ENCODE measurements at regions not wholly inside any gene's neighbourhood (a gene's known extent, or its start where the extent isn't known, plus 50 kb on each side); places are given as distances from the start of the nearest gene placed in this dataset.
"Not testable (repeated sequence)": the region's sequence is repeated elsewhere in the genome, so short reads cannot be mapped to it uniquely, and the experiment has no call there.

DNA sequence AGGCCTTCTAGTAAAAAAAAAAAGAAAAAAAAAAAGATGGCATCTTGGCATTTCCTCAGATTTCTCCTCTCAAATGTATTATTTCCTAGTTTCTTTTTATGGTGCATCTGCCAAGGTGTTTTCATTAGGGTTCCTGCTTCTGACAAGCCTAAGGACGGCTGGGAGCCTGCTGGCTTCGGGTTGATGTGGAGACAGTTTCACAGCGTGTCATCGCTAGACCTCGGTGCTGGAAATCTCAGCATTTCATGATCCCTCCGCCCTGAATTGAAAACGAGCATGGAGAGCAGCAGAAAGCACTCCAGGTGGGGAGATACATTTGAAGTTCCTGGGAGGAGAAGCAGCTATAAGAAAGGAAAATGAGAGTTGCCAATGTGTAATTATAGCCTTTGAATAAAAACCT is 283.9 kb upstream of the CNTN5 start:
- no peak for DNase-seq

GRCh38 chr11:98740321-98740720 is 280.4 kb upstream of the CNTN5 start:
- DNase-seq, result no peak

GRCh38 chr11:98763446-98763845 is 257.3 kb upstream of the CNTN5 start:
- not testable (repeated sequence) for DNase-seq

DNA sequence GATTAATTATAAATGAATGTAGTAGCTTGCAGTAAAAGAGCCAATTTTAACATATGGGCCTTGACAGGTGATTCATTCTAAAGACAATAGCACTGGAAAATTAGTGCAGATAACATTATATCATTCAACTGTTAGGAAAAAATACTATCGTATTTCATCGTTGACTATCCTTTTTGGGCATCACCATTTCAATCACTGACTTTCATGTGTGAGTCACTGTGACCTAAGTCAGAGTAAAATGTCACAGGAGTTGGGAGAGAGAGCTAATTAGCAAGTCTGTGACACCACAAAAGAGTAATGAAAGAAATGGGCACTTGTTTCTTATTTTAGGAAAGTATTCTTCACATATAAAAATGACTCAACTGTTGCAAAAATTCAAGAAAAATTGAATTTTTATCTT is 253.8 kb upstream of the CNTN5 start:
- DNase-seq, result no peak

DNA sequence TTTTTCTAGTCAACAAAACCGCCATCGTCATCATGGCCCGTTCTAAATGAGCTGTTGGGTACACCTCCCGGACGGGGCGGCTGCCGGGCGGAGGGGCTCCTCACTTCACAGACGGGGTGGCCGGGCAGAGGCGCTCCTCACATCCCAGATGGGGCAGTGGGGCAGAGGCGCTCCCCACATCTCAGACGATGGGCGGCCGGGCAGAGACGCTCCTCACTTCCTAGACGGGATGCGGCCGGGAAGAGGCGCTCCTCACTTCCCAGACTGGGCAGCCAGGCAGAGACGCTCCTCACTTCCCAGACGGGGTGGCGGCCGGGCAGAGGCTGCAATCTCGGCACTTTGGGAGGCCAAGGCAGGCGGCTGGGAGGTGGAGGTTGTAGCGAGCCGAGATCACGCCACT is 250.7 kb upstream of the CNTN5 start:
- not testable (repeated sequence) for DNase-seq

GRCh38 chr11:98771791-98772190 is 249.0 kb upstream of the CNTN5 start:
- DNase-seq, result no peak

DNA sequence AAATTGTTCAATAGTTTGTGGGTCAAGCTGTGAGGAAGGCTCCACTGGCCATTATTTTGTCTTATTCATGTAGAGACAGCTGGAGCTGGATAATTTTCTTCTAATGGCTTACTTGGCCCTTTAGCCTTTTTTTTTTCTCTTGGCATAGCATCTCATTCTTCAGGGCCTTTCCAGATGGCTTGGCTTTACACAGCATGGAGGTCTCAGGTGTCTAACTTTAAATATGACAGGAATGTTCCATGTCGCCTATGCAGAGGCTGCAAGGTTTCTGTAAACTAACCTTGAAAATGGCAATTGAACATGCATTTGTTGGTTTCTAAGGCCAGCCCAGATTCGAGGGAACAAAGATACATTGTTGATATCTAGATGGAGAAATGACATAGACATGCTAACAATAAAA is 247.9 kb upstream of the CNTN5 start:
- DNase-seq, result no peak

DNA sequence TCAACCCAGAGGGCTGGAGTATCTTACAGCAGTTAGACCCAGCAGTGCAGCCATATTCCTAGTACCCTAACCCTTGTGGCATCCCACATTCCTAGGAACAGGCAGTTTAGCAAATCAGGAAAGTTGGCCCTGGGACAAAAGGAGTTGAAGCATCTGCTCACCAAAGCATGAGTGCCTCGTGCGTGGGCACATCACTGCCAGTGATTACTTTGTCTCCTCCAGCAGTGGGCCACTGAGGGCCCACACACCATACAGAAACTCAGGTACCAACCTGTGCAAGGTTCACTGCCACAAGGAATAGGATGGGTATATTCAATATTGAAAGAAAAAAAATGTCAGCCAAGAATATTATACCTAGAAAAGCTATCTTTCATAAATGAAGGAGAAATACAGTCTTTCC is 227.5 kb upstream of the CNTN5 start:
- DNase-seq, result no peak

DNA sequence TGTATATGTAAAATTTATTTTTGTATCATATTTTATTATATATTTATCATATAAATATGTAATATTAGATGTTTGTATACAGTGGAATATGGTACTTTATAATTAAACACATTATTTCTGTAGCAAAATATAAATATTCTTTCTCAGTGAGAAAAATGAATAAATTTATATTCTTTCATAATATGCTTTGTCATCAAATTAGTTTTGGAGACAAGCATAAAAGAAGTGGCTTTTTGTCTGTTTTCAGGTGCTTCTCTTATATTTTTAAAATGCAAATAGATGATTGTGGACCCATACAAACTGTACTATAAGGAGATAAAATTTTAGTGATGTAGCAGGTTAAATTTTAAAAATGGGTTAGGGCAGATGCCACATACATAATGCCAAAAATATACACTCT is 222.4 kb upstream of the CNTN5 start:
- no peak for DNase-seq

DNA sequence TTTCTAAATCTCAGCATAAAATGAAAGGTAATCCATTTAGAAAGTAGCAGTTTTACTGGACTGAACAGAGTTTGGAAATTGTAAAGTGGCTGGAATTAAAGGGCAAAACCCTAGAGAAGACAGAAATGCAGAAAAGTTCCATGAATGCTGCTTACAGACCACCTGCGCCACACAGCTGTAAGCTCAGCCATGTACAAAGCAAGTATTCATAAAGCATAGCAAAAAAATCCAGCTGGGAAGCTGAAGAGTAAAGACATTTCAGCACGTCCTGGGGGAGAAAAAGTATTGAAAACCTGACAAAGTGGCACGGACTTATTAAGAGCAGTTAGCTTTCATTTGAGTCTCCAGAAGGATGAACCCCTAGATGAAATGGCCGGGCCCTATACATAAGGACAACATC is 220.1 kb upstream of the CNTN5 start:
- no peak for DNase-seq

- DNase-seq, result no peak
Measured at GRCh38 chr11:98828986-98829708, 191.6 kb upstream of the CNTN5 start.

- no peak for DNase-seq
Measured at GRCh38 chr11:98829971-98830370, 190.8 kb upstream of the CNTN5 start.

DNA sequence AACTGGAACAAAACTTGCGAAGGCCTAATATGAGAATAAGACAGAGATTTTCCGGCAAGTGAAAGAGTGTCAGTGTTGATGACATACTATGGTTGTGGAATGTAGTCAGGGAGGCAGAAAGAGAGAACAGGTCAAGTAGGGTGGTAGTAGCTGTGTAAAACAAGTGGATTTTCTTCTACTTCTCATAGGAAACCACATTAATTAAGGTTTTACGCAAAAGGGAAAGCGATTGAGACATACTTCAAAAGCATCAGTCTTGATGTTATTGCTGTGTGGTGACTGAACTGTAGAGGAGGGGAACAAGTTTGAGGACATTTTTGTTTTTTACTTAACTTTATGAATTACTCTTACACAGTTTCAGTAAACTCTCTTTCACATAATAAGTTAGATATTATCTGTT is 186.0 kb upstream of the CNTN5 start:
- DNase-seq, result no peak

GRCh38 chr11:98835335-98835734 is 185.4 kb upstream of the CNTN5 start:
- DNase-seq, result no peak

DNA sequence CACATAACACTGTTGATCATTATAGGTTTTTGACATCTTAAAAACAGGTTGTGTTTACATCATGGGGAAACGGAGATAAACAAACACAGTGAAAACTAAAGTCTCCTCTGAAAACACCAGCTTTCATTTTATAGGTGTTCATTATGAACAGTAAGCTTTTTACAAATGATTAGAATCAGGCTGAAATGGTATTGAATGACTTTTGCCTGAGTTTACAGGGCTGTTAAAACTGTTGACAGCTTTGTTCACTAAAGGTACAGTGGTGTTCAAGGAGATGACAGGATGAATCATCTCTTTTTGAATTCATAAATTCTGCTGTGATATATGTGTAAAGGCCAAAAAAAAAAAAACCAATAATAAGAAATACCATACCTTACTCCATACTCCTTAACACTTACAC is 184.6 kb upstream of the CNTN5 start:
- DNase-seq, result no peak

DNA sequence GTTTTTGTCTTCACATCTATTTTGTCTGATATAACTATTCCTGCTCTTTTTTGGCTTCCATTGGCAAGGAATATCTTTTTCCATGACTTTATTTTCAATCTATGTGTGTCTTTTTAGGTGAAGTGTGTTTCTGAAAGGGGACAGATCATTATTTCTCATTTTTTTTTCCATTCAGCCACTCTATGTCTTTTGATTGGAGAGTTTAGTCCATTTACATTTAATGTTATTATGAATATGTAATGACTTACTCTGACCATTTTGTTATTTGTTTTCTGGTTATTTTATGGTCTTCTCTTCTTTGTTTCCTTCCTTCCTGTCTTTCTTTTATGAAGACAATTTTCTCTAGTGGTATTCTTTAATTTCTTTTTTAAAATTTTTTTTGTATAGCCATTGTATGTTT is 178.6 kb upstream of the CNTN5 start:
- no peak for DNase-seq

DNA sequence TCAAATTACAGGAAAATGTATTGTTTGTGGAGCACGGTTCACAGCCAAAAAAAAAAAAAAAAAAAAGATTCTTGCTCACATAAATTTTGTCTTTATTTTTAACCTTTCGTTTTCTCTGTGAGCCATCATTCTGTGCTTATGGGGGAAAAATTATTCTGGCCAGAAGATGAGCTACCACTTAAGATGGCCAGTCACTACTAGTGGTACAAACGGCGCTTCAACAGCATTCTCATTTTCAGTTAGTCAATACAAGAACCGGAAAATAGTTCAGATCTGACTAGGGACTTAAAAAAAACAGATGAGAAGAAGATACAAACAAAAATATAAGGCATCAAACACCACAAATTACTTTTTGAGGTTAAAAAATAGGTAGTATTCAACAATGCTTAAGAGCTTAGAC is 158.6 kb upstream of the CNTN5 start:
- no peak for DNase-seq

- no peak for DNase-seq
Measured at GRCh38 chr11:98871690-98872089, 149.1 kb upstream of the CNTN5 start.

GRCh38 chr11:98874050-98874449 is 146.7 kb upstream of the CNTN5 start:
- DNase-seq, result no peak

GRCh38 chr11:98895936-98896335 is 124.8 kb upstream of the CNTN5 start:
- DNase-seq, result no peak

DNA sequence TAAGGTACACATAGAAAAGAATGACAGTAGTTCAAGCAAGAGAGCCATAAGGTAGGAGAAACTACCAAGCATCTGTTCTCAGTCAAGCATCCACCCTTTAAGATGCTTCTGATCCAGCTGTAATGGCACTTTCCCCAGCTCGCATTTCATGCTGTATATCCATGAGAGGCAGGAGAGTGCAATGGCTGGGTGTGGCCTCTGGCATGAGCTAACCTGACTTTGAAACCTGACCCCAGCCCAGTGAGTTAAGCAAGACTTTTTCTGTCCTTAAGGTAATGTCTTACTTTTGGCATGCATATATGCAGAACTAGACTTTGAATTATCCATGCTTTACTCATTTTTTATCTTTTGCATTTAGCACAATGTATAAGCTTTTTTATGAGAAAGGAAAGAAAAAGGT is 79.8 kb upstream of the CNTN5 start:
- DNase-seq, result no peak

GRCh38 chr11:98944461-98944860 is 76.3 kb upstream of the CNTN5 start:
- DNase-seq, result no peak

DNA sequence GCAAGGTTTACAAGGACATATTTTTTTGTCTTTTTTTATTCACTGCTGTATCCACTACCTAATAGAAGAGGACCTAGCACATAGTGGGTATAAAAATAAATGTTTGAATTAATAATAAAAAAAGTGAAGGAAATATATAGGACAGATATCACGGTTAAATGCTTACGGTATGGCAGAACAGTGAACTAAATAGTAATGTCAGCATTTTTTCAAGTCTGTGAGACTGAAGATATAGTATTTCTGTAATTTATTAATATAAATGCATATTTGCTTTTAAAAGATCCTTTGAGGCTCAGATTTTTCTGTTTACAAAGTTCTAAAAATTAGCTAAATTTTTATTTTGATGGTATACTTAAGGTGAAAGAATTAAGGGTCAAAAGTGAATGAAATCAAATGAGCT is 68.6 kb upstream of the CNTN5 start:
- DNase-seq, result no peak

DNA sequence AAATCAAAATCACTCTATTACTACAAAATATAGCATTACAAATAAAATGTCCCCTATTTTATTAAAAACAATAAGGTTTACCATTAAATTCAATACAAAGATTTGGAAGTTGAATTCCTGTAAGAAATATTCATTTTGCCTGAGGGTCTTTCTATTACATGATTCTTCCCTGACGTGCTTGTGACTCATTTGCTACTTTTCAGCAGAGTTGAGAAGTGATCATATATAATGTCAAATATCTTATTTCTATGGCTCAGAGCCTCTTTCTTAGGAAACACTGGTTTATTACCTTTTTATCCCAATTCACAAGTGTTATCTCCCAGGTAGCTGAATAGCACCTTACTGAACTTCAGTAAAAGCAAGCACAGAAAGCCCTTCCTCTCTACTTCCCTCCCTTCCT is 65.2 kb upstream of the CNTN5 start:
- no peak for DNase-seq

DNA sequence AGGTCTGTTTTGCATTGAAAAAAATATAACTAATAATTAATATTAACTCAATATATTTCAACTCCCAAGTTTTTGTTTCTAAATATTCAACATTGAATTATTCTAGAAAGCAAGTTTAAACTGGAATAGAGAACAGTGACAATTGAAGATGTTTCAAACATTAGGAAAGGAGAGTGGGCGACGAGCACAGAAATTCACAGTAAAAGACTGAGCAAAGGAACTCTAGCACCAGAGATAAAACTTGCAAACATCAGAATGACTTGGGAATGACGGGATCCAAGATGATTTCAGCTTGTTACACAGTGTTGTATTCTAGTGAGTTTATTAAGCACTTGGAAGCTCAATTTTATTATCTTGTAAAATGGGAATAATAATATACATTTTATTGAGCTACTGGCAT is 56.6 kb upstream of the CNTN5 start:
- DNase-seq, result no peak

Data from C1 segment of cervical spinal cord (tissue), 14 donors.